Prostate gland (tissue), 2 donors: ENCODE measurements at regions not wholly inside any gene's neighbourhood (a gene's known extent, or its start where the extent isn't known, plus 50 kb on each side); places are given as distances from the start of the nearest gene placed in this dataset.

Experiments
- CTCF ChIP-seq, 4 experiments: fragments of 200-600 bp in 2 of 4; fragments of 450-650 bp in 2 of 4; sonication (generic) in 2 of 4; IDR thresholded peaks; 1 replicate in 3 of 4; 2 replicates in 1 of 4; pipeline ENCODE4 v1.5.1; 2016 to 2019; ENCODE audit warnings: antibody characterized with exemption in 4 of 4, mild to moderate bottlenecking in 2 of 4, moderate library complexity in 2 of 4
- POLR2A ChIP-seq: fragments of 450-650 bp; IDR thresholded peaks from one replicate; pipeline ENCODE4 v1.6.1; 2016; ENCODE audit warnings: antibody characterized with exemption, mild to moderate bottlenecking
- POLR2AphosphoS5 ChIP-seq: sonication (generic); formaldehyde crosslinking; IDR thresholded peaks from one replicate; pipeline ENCODE4 v1.6.1; 2017; ENCODE audit warnings: antibody characterized with exemption

GRCh38 chr3:124398594-124398993 is 331.7 kb upstream of the UMPS start:
- no peak for TF ChIP-seq CTCF (IDR thresholded peaks at IDR 0.05)
- TF ChIP-seq POLR2A, result no peak
- TF ChIP-seq POLR2AphosphoS5, result no peak
